ENCODE measurements at regions not wholly inside any gene's neighbourhood (a gene's known extent, or its start where the extent isn't known, plus 50 kb on each side); places are given as distances from the start of the nearest gene placed in this dataset.

DNA sequence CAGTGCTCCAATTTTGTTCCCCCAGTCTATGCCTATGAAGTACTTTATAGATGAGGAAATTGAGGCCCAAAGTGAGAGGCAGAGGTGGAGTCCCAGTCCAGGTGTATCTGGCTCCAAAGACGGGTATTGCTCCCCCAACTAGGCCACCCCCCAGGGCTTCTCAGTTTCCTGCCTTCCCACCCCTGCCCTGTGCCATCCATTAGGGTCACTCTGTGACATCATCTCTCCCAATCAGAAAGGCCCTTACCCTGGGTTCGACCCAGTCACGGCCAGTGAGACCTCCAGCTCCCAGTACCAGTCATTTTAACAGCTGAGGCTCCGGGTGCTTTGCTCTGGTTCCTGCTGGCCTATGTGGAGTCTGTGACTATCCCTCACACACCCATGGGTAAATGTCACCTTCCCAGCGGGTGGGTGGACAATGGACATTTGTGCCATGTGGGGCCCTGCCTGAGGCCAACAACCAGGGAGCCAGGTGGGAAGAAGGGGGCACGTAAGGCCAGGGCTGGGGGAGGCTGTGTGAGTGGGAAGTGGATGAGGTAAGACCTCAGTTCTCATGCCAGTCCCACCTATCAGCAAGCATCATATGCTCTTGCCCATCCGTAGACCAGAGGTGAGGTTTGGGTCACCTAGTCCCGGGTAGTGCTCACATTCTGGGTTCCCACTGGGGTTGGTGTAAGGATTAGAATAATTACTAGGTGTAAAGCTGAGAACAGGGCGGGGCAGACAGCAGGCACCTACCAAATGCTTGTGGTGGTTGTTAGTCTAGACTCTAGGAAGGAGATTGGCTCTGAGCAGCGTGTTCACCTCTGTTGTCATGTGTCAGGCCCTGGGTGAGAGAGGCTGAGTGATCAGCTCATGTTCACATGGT is 685.9 kb downstream of the MATN1 start:
- no peak for DNase-seq

- no peak for DNase-seq
These were observed 686.7 kb downstream of the MATN1 start for GRCh38 chr1:30036666-30037065.

- no peak for DNase-seq
These were observed 687.2 kb downstream of the MATN1 start for GRCh38 chr1:30036229-30036547.

DNA sequence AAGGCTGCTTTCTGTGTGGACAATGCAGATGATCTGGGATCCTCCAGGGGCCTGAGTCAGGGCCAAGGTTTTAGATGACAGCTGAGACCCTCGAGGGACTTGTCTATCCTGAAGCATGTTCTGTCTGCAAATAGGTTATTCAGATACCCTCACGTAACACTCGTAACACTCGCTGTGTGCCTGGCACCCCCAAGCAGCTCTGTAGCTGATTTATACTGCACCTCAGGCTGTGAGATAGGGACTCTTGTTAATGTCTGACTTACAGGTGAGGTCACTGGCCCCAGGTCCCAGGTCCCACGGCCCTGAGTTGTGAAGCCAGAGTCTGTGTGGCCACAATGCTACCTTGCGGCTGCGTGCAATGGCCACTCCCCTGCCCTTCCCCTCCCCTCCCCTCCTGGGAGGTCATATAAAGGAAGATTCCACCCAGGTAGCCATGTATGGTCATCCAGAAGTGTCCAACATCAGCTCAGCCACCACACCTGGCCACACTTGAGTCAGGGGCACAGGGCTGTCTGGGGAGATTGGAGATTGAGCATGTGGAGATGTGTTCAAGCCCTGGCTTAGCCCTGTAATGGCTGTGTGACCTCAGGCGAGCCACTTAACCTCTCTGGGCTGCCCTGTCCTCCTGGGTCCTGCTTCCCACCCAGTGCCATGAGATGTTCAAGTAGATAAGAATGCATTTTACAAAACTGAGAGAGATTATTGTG is 687.7 kb downstream of the MATN1 start:
- DNase-seq: no peak

- no peak for DNase-seq
These were observed 688.5 kb downstream of the MATN1 start for GRCh38 chr1:30034627-30035521.

DNA sequence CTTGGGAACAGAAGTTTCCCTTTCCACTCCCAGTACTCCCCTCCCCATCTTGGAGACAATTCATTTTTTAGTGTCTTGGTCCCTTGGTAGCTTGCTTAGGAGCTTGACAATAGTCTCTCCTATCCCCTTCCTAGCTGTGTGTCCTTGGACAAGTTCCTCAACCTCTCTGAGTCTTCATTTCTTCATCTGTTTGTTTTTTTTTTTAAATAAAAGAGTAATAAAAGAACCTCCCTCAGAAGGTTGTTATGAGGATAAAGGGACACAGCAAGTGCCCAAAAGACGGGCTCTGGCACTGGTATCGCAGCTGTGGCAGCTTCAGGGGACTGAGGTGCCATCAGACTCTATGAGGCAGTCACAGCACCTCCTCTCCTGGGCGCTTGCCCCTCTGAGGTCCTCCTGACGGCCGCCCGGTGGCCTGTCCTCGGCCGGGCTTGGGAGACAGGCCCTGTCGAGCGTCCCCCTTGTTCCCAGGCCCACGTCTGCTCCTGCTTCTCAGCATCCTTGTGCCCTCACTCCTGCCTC is 689.2 kb downstream of the MATN1 start:
- no peak for DNase-seq

DNA sequence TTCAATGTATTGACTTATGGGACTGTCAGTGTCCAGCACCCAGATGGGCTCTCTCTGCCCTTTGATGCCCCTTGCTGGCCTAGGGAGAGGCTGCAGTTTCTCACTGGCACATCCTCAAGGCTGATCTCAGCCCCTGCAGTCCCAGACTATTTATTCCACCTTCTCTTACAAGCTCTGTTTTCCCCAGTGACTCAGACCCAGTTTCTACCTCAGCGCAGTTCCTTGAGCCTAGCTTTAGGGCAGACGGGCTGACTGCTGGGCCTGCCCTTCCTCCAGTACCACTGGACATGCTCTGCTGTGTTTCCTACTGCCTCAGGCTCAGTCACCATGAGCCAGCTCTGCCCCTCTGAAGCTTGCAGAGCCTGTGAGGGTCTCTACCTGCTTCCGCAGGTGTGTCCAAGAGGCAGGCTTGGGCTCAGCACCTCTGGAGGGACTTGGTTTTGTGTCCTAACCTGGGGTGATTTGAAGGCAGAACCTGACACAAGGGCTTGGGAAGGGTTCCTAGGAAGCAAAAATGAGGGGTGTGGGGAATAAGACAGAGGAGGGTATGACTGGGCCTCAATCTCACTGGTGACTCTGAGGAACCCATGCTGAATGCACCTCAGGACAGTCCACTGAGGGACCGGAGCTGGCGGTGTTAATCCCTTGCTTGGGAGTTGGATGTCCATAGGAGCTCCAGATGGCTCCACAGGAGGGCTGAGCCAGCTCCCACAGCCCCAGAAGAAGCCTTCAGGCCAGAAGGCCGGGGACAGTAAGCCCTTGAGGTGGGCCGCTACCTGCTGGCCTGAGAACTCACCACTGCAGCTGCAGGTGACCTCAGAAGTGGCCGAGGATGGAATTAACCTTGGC is 689.9 kb downstream of the MATN1 start:
- no peak for DNase-seq

- DNase-seq: no peak
These were observed 691.1 kb downstream of the MATN1 start for GRCh38 chr1:30032302-30032701.

DNA sequence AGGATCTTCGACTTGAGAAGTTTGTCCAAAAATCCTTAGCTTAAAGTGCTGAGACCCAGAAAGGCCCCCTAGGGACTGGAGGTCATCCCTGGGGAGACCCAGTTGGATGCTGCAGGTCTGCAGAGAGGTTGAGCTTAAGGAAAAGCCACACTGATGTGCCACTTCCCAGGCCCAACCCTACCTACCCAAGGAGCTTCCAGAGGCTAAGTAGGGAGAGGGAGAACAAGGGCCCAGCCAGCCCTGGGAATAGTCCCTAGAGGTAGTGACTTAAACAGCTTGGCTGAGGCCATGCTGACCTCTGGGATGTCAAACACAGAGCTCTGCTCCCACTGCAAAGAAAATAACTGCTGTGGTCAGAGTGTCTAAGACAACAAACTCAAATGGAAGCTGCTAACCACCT is 693.7 kb downstream of the MATN1 start:
- DNase-seq: no peak

GRCh38 chr1:30028939-30029338 is 694.4 kb downstream of the MATN1 start:
- no peak for DNase-seq

- DNase-seq: no peak
These were observed 695.1 kb downstream of the MATN1 start for GRCh38 chr1:30028283-30028682.

DNA sequence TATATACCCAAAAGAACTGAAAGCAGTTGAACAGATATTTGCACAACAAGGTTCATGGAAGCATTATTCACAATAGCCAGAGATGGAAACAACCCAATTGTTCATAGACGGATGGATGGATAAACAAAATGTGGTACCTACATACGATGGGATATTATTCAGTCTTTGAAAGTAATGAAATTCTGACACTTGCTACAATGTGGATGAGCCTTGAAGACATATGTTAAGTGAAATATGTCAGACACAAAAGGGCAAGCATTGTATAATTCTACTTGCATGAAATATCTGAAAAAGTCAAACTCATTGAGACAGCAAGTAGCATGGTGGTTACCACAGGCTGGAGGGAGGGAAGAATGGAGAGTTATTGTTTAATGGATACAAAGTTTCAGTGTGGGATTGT is 696.1 kb downstream of the MATN1 start:
- no peak for DNase-seq

GRCh38 chr1:30024411-30025195 is 698.8 kb downstream of the MATN1 start:
- DNase-seq: no peak

DNA sequence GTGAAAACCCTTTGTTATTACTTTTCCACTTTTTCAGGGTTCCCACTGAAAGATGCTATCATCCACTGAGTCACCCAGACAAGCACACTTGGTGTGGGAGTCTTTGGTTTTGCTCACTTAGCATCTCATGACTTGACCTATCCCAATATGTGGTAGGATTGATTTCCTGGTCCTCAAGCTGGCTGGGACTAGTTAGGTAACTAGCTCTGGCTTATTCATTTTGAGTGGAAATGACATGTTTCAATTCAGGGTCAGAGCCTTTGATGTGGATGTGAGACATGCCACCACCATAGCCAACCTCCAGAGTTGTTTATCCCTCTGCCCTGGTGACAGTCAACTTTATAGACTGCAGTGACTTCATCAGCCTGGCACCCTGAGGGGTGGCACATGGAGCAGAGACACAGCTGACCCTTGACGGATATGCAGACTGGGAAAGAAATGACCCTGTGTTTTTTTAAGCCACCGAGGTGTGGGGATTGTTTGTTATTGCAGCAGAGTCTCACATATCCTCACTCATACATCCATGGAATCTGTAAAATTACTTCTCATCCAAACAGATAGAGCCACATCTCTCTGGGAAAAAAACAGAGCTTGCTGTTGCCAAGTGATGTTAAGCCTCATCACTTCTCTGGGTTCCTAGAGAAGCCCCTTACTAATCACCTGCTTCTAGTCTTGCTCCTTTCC is 699.9 kb downstream of the MATN1 start:
- no peak for DNase-seq

GRCh38 chr1:30014031-30014430 is 709.4 kb downstream of the MATN1 start:
- DNase-seq: no peak

GRCh38 chr1:30012455-30013440 is 710.6 kb downstream of the MATN1 start:
- DNase-seq: no peak

GRCh38 chr1:30011970-30012369 is 711.4 kb downstream of the MATN1 start:
- DNase-seq: no peak

- no peak for DNase-seq
These were observed 712.8 kb downstream of the MATN1 start for GRCh38 chr1:30010506-30011106.

DNA sequence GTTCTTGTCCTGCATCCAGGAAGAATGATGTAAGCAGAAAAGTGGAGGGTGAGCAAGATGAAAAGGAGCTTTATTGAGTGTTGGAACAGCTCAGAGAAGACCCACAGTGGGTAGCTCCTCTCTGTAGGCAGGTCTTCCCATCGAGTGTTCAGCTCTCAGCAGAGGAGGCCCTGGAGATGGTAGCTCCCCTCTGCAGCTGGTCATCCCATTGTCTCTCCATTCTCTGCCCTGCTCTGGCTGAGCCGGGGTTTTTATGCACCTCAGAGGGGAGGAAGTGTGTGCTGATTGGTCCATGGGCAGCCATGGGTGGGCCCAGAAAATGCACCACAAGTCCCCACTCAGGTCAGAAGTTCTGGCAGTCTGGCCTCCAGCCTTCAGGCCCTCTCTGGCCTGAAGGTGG is 713.7 kb downstream of the MATN1 start:
- no peak for DNase-seq
